ENCODE measurements at regions not wholly inside any gene's neighbourhood (a gene's known extent, or its start where the extent isn't known, plus 50 kb on each side); places are given as distances from the start of the nearest gene placed in this dataset.

DNA sequence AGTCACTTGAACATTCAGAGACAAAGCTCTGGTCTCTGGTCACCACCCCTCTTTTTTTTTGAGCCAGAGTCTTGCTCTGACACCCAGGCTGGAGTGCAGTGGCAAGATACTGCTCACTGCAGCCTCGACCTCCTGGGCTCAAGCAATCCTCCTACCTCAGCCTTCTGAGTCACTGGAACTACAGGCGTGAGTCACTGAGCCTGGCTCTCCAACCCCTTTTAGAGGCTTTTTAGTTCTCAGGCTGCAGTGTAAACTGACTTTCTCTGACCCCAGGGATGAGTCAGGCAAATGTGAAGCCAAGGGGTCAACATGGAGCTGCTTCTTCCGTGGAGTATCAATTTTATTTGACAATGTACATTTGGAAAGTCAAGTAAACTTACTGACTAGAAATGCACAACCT lies 229.2 kb downstream of the PTTG2 start:
- peak; percentile 71 for DNase-seq (ENCODE audit: low spot score)

DNA sequence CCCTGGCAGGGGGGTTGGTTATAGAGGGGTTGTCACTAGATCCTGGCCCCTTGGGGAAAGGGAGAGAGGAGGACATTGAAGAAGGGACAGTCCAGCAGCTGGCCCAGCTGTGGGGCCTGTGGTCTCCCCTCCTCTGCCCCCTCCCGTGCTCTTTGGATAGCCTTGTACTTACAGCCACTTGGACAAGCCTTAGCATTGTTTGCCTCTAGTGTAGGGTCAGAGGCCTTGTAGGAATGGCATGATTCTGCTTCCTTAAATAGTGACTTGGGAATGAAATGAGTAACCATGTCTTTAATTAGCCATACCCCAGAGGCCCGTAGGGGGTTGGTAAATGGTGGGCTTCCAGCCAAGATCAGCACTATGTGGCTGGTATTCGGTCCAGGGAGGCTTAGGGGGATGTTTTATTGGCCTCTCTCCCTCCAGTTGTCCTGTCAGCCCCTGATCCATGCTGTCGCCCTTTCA lies 230.6 kb downstream of the PTTG2 start:
- DNase-seq (ENCODE audit: low spot score): peak; percentile 64

DNA sequence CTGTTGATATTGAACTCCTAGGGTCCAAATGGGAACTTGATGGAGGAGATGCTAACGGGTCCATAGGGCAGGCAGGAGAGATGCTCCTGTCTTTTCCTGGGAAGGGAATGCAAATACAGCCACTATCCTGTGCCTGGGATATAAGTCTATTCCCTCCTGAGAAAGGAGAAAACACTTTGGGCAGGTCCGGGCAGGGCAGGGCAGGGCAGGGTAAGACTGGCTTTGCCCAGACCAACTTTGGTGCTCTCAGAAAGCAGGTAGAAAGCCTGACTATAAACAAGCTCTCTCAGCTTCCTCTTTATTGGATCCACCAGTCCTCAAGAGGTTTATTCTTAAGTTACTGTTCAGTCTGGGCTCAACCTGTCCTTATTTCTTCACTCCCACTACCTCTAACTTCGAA lies 232.3 kb downstream of the PTTG2 start:
- DNase-seq (ENCODE audit: low spot score): no peak

DNA sequence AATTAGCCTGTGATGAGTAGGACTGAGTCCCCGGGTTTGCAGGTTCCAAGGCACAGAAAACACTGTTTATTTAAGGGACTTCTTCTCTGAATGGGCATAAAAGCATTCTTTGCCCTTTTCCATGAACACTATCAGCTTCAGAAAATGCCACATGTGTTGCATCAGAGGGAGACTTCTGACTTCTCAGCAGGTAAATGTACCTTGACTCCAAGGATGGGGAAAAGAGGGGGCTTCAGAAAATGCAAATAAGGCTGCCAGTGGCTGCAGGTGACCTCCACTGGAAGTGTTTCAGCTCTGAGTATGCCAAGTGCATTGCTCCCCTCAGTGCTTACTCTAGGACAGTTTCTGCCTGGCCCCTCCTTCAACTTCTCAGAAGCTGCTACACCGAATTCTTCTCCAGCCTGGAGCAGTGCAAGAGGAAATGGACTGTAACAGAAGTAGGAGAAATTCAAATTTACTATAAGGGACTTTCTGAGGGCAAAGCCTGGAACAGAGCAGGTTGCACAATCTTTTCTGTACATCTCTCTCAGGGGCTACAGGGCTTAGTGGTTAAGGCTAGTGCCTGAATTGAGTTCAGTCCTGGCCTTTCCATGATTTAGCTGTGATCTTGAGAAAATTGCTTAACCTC lies 233.2 kb downstream of the PTTG2 start:
- DNase-seq (ENCODE audit: low spot score): no peak

DNA sequence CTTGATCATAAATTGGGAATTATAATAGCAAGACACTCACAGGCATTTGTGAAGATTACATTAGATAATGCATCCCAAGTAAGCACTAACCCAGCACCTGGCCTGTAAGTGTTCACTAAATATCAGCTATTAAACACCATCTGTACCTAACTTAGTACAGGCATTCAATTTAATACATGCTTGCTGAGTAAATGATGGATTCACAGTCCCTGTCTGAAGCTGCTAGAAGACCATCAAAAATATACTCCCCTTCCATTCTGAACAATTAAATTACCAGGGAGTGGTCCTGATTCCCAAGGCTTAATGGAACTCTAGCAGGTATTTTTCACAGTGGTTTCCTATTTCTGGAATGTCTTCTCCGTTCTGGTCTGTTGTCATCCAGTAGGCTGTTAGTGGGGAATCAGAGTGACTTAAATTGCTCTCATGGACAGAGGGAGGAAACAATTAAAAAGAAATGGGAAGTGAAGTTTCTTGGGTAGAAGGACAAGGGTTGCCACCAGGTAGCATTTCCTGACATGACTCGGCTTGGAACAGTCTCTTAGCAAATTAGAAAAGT lies 233.9 kb downstream of the PTTG2 start:
- DNase-seq (ENCODE audit: low spot score): no peak

DNA sequence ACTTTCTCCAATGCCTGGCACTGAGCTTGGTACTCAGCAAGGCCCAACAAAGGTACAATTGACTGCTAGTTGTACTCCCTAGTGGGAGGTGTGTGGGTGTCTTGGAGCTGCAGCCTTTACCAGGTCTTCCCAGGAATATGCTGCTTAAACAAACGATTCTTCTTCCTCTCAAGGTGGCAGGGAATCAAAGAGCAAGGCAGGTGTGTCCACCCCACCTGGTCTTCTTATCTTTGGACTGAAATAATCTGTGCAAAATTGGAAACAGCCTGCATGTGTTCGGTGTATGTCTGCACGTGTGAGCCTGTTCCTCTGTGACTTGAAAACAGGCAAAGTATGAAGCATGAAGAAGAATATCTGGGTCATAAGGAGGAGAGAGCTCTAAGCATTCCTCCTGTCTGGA lies 235.3 kb downstream of the PTTG2 start:
- DNase-seq (ENCODE audit: low spot score): no peak

DNA sequence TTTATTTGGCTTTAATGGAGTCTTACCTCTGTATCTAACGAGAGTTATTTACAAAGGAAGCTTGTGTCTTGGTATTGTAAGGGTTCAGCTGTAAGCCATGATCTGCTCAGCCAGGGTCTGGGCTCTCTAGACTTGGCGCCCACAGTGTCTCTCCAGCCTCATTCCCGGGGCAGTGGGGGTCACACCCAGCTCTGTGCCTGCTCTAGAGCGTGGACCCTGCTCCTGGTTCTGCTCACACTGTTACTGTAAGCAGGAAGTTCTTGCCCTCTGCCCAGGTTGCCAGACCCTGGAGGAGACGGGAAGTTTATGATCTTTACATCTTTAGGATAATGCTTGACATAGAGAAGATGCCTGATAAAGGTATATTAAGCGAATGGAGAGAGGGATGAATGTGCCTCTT lies 235.7 kb downstream of the PTTG2 start:
- no peak for DNase-seq (ENCODE audit: low spot score)

DNA sequence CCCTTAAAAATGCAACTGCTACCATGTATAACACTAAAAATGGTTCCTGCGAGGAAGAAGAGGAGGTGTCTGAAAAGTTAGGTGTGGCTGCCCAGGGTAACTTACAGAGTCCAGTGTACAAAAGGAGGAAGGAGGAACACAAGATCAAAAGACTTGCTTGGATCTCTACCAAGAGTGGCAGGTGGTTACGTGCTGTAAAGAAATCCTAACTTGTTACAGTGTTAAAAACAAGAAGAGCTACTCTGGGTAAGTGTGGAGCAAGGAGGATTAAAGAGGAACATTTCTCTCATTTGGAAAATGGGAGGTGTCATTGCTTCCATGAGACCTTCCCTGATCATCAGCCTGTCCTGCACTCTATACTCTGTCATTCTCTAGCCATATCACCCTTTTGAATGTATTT lies 242.0 kb downstream of the PTTG2 start:
- DNase-seq (ENCODE audit: low spot score): no peak

DNA sequence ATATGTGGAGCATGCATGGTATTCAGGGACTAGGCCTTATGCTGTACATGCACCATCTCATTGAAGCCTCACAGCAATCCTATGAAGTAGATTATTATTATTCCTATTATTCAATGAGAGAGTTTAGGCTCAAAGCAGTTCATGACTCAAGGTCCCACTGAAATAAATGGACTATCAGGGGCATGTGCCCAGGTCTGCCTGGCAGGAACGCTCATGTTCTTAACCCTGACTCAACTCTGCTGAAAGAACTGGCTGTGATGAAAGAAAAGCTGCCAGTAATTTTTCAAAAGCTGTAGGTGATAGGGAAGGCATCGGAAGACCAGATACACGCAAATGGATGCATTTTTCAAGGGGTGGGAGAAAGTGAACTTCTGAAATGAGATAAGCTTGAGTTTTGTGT lies 243.4 kb downstream of the PTTG2 start:
- no peak for DNase-seq (ENCODE audit: low spot score)

DNA sequence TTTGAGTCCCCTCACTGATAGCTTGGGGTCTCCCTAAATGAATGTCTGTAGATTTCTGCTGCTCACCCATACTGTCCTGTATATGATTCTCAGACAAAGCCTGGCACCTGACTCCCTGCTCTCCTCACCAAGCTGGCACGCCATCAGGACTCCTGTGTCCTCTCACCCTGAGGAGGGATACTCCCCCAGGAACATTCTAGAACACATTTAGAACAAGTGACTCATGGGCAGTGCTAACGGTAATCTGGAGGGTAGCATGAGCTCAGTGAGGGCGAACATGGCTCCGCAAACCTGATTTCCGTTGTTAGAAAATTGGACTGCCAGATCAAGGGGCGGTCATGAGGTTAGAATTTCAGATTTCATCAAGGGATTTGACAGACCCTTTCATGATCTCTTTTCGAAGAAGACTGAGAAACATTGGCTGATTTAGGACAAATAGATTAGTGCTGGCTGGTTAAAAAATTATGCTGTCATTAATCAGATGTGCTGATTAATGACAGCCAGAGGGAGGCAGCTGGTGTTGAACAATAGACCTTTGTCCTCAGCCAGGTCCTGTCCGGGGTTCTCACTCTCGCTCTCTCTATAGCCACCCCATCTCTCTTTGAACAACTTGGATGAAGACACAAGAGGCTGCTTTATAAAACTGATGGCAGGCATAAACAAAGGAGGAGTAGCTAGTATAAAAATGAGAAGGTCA lies 244.3 kb downstream of the PTTG2 start:
- DNase-seq (ENCODE audit: low spot score): no peak

DNA sequence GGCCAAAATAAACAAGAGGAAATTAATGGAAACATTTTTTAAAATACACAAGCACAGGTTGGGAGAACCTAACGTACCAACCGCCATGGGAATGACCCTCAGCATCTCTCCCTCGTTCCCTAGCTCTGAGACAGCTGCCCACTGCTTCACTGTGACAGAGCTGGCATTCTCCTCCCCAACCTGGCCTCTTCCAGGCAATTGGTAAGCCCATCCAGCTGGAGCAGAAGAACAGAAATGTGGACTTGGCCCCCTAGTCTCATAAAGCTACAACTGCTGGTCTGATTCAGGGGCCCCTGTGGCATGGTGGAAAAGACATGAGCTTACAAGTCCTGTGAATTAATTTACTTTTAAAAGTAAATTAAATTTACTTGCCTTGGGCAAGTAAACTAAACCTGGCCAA lies 245.1 kb downstream of the PTTG2 start:
- no peak for DNase-seq (ENCODE audit: low spot score)

DNA sequence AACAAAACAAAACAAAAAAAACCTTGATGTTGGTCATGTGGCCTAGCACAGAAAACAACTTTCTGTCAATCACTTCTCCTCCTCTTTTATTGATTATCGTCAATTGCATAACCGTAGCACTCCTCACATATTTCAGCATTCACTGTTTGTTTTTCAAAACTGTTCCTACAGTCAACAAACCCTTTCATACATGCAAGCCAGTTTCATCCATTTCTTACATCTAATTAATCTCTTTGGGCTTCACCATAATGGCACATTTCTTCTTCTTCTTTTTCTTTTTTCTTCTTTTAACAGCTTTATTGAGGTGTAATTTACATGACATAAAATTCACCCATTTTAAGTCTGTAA lies 246.9 kb downstream of the PTTG2 start:
- no peak for DNase-seq (ENCODE audit: low spot score)

DNA sequence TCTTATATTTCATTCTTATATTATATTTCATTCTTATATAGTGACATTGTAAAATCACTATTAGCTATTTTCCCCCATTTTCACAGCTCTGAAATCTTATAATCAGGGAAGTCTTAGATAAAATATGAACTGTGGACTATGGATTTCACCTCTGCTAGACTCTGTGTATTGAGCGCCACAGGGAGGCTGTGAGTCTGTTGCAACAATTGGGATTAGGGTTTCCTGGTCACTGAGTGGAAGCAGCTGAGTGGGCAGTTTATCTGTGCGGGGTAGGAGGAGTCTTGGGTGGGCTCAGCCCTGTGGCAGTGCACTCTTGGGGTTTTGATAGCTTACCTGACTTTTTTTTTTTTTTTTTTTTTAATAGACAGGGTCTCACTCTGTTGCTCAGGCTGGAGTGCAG lies 249.5 kb downstream of the PTTG2 start:
- DNase-seq (ENCODE audit: low spot score): no peak

DNA sequence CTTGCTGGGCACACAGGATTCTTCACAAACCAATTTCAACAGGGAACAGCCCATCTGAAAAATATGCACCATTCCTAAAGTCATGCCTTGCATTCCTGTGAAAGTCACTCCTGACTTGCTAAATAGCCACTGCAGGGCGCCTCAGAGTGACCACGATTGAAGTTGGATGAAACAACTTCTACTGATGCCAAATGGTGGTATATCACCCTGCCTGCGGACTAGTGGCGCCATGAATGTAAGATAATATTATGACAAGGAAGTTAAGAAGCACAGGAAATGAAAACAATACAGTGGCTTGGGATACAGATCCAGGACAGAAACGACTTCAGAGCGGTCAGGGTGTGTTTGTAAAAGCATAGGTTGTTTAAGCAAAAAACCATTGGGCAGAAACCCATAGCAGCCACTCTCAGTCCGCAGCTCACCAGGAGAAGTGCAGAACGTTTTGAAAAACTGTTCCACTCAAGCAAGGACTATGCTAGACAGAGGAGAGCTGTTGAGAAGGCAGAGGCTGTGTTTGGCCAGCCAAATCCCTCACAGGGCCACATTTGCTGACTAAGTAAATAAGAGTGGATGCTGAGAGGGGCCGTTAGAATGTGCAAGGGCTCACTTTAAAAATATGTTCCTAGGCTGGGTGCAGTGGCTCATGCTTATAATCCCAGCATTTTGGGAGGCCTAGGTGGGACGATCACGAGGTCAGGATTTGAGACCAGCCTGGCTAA lies 250.4 kb downstream of the PTTG2 start:
- DNase-seq (ENCODE audit: low spot score): no peak

DNA sequence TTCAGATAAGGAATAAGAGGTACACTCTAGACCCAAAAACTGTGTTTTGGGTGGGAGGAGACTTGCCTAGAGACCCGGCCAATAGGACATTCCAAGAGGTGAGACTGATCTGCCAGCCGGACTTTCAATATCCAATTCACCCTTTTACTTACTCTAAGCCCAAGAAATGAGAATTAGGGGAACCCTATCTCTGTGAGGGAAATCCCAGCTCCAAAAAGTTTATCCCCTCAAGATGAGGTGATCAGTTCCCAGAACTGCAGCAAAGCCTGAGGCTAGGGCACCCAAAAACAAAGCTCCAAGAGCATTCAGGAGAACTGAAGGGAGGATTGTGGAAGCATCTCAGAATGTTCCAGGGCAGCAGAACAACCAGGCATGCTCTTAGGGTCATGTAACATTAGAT lies 251.7 kb downstream of the PTTG2 start:
- DNase-seq (ENCODE audit: low spot score): no peak

DNA sequence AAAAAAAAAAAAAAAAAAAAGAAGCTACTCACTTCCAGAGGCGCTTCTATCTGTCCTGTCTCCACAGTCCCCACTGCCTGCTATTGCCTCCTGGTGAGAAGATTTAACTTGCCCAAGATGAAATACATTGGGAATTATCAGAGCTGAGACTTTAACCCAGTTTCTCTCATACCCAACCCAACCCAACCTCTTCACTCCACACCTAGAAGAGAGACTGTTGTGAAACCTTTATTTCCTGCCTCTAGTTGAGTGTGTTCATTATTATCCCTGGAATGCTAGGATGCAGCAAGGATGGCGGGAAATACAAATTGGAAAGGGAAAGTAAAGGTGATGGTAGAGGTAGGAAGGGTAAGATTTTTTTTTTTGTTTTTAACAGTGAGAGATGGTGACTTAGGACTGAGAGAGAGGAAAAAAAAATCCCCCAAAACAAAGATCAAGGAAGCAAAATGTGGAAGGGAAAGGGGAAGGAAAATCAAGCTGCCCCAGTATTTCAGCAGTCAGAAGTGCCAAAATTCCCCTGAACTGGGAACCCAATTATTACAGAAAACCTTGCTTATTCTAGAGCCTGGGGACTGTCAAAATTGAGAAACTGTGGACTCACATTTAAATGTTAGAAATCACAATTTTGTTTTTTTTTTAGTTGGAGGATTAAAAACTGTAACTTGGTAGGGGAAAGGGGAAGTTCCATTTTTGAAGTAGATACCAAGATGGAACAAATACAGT lies 253.0 kb downstream of the PTTG2 start:
- no peak for DNase-seq (ENCODE audit: low spot score)

DNA sequence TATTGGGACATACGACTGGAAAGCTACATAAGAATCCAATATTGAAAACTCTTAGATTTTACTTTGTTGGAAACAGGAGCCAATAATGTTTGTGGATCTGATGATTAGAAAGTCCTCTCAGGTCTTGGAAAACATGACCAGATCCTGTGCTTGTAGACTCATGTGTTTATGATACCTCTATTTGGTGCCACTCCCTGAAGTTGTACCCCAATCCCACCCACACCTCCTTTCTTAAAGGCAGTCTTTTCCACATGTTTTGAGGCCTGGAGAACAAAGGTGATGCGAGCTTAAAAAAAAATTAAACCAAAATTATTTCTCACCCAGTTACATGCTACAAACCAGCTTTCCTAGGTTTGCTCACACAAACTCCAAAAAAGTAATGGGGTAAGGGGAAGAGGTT lies 262.7 kb downstream of the PTTG2 start:
- DNase-seq (ENCODE audit: low spot score): no peak

DNA sequence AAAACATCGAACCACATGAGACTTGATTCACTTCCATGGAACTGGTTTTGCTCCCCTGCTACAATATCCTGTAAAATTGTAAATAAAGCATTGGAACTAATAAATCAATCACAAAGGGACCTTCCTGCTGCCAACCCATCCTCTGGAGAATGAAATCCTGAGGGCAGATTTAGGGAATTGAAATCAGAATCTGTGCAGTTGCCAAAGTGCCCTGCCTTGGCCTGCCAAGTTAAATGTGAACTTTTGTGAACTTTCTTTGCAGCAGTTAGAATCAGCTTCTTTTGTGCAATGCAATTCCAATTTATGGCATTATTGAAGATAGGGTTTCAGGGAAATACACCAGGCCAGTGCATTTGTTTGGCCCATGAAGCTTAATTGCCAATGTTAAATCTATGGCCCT lies 263.1 kb downstream of the PTTG2 start:
- no peak for DNase-seq (ENCODE audit: low spot score)

DNA sequence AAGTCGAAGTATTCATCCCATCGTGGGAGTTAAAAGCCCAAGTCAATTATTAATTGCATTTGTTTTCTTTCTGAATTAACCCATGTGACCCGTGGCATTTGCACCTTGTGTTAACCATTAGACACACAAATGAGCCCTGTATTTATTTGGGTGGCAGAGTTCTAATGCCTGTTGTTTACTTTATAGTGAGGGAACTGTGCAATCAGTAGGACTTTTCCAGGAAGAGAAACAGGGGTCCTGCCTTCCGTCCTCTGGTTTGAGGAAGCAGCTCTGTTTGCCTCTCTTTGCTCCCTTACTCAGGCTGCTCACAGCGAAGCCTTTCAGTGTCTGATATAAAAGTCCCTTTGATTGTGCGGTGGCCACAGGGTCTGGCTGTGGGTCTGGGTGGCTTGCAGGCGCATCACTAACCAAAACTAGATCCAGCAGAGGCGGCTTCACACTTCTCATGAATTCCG lies 263.6 kb downstream of the PTTG2 start:
- no peak for DNase-seq (ENCODE audit: low spot score)

DNA sequence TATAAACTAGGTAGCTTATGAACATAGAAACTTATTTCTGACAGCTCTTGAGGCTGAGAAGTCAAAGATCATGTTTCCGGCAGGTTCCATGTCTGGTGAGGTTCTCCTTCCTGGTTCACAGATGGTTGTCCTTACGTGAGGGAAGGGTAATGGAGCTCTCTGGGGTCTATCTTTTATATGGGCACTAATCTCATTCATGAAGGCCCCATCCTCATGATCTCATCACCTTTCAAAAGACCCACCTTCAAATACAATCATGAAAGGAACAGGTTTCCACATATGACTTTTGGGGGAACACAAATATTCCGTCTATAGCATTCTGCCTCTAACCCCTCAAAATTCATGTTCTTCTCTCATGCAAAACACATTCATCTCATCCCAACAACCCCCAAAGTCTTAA lies 264.7 kb downstream of the PTTG2 start:
- no peak for DNase-seq (ENCODE audit: low spot score)

DNA sequence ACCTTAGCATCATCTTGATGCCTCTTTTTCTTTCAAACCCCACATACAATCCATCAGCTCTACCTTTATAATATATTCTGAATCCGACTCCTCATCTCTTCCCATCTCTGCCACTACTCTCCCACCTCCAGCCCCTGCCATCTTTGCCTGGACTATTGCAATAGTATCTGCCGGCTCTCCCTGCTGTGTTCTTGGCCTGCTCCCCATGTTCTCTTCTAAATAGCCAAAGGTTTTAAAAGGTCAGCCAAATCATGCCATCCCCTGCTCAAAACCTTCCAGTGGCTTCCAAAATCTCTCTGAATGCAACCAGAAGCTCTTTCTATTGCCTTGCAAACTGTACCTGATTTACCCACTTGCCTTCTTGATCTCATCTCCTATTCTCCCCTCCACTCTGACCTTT lies 266.0 kb downstream of the PTTG2 start:
- no peak for DNase-seq (ENCODE audit: low spot score)

DNA sequence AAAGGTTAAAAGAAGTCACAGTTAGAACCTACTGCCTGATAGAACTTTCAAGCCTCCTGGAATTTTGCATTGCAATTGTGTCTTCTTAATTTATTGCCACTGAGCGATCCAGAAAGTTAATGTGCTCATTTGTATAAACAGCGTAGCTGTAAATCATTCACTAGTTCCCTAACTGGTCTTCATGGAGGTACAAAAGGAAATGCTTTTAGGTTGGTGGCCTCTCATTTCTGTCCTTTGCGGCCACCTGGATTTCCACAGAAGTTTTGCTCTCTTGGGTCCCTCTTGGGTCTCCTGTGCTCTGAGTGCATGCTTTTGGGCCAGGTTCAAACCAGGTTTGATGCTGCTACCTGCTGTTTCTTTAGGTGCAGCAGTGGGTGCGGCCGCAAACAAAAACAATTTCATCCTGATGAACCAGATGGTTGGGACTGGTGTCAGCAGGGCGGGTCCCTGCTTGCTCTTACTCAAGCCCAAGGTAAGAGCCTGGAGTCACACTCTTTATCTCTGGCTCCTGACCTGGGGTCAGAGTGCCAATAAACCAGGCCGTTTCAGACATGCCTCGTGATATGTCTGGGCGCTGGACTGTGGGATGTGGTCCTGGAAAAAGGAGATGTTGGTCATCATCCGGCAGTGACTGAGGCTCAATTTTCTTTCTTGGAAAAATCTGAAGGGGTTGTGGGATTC lies 270.1 kb downstream of the PTTG2 start:
- DNase-seq (ENCODE audit: low spot score): no peak
